Brain microvascular endothelial cell (primary cell): ENCODE measurements at regions not wholly inside any gene's neighbourhood (a gene's known extent, or its start where the extent isn't known, plus 50 kb on each side); places are given as distances from the start of the nearest gene placed in this dataset.

ENCODE experiments used
- DNase-seq: peaks from one replicate; pipeline ENCODE4 v3.0.0-alpha.2; 2020
- H3K27ac ChIP-seq: fragments of 250-450 bp; sonication (Bioruptor Pico); 2 replicates; pipeline ENCODE4 v1.5.1; 2020; ENCODE audit warnings: mild to moderate bottlenecking, moderate library complexity
- H3K27me3 ChIP-seq: fragments of 250-450 bp; sonication (Bioruptor Pico); replicated peaks from 2 replicates; pipeline ENCODE4 v1.5.1; 2020; ENCODE audit warnings: mild to moderate bottlenecking
- H3K36me3 ChIP-seq: fragments of 250-450 bp; sonication (Bioruptor Pico); replicated peaks from 2 replicates; pipeline ENCODE4 v1.5.1; 2020; ENCODE audit warnings: mild to moderate bottlenecking
- H3K4me3 ChIP-seq: 2 replicates; pipeline ENCODE4 v1.5.1; 2011; ENCODE audit warnings: low read depth, mild to moderate bottlenecking, control low read depth, low read length, moderate library complexity
- in situ Hi-C: cut with HindIII; loops from 2 replicates; pipeline ENCODE4 v1.10.0; 2017; ENCODE audit warnings: low sequenced_read_pairs, low pct_ligation_motif_present
- TF ChIP-seq, protein P1 (sequence below): IDR thresholded peaks from 2 replicates; pipeline ENCODE4 v1.5.1; 2011; ENCODE audit warnings: low read depth, mild to moderate bottlenecking, moderate library complexity, low read length, control low read depth, inconsistent platforms; ENCODE audit errors: missing control alignments

DNA sequence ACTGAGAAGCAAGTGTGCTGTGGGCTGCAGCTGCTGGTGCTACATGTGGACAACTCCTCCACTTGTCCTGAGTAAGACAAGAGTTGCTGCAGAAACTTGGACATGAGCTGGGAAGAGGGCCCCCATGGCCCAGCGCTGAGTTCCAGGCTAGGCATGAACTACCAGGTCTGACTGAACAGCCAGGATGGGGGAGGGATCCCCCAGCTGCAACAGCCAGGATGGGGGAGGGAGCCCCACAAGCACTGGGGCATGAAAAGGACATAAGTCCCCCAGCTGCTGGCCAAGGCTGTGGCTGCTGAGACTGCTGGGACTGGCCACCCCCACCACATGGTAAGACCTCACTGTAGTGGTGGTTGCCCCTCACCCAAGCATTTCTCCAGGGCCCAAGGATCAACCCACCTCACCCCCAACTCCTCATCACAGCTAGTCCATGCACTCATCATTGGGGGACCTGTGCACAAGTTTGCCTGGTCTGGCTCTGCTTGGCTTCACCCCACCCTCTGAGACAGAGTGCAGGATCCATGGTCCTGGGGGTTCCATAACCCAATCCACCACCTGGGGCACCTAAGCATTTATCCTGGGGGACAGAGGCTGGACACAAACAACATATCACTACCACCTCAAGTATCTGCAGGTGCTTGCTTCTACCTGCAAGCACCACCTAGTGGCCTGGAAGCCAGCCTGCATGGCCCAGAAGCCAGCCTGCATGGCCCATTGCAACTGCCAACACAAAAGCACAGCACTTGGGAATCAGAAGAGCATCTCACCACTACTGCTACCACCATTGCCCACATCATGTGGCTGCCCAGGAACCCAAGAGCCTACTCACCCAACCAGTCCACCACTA is 84.5 kb upstream of the STT3B start:
- TF ChIP-seq, protein P1, sequence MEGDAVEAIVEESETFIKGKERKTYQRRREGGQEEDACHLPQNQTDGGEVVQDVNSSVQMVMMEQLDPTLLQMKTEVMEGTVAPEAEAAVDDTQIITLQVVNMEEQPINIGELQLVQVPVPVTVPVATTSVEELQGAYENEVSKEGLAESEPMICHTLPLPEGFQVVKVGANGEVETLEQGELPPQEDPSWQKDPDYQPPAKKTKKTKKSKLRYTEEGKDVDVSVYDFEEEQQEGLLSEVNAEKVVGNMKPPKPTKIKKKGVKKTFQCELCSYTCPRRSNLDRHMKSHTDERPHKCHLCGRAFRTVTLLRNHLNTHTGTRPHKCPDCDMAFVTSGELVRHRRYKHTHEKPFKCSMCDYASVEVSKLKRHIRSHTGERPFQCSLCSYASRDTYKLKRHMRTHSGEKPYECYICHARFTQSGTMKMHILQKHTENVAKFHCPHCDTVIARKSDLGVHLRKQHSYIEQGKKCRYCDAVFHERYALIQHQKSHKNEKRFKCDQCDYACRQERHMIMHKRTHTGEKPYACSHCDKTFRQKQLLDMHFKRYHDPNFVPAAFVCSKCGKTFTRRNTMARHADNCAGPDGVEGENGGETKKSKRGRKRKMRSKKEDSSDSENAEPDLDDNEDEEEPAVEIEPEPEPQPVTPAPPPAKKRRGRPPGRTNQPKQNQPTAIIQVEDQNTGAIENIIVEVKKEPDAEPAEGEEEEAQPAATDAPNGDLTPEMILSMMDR: peak; percentile 78
- in situ Hi-C loops: no loop called here
- no peak overlapping the region for H3K27ac ChIP-seq
- DNase-seq: no peak
- no peaks in the 10 kb centered on the region for H3K27me3 ChIP-seq
- no peaks in the 10 kb centered on the region for H3K36me3 ChIP-seq
- no peak overlapping the region for H3K4me3 ChIP-seq

DNA sequence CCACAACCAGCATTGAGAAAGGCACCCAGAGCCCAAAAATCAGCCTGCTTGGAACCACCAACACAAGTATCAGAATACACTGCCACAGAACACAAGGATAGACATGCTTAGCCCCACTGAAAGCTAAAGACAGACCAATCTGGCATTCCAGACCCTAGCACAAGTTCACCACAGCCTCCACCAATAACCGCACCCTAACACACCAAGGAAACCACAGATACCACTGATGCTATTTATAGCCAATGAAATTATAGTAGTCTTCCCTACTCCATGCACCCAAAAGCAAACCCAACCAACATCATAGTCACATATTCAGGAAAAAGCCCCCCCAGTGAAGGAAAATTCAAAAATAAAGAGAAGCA is 83.9 kb upstream of the STT3B start:
- DNase-seq: no peak
- TF ChIP-seq, protein P1: no peak
- no peak overlapping the region for H3K27ac ChIP-seq
- no peaks in the 10 kb centered on the region for H3K36me3 ChIP-seq
- in situ Hi-C loops: no loop called here
- H3K27me3 ChIP-seq: no peaks in the 10 kb centered on the region
- no peak overlapping the region for H3K4me3 ChIP-seq

GRCh38 chr3:31449318-31449717 is 83.4 kb upstream of the STT3B start:
- in situ Hi-C loops: no loop called here
- no peak for DNase-seq
- Histone ChIP-seq H3K36me3 (no peaks in the 10 kb centered on the region), H3K27me3 (no peaks in the 10 kb centered on the region), H3K27ac (no peak overlapping the region), H3K4me3 (no peak overlapping the region)
- TF ChIP-seq, protein P1: no peak

DNA sequence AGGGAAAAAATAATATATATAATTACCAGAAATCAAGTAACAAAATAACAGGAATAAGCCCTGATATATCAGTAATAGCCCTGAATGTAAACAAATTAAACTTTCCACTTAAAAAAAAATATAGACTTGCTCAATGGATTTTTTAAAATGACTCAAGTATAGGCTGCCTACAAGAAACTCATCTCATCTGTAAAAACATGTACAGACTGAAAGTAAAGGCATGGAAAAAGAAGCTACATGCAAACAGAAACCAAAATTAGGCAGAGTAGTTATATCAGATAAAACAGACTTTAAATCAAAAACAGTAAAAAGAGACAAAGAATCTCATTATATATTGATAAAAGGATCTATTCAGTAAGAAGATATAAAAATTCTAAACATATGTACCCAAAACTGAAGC is 82.4 kb upstream of the STT3B start:
- H3K4me3 ChIP-seq: no peak overlapping the region
- H3K27ac ChIP-seq: no peak overlapping the region
- DNase-seq: no peak
- peaks cover 4% of the 10 kb centered on the region for H3K27me3 ChIP-seq
- TF ChIP-seq, protein P1: no peak
- in situ Hi-C loops: no loop called here
- no peaks in the 10 kb centered on the region for H3K36me3 ChIP-seq

DNA sequence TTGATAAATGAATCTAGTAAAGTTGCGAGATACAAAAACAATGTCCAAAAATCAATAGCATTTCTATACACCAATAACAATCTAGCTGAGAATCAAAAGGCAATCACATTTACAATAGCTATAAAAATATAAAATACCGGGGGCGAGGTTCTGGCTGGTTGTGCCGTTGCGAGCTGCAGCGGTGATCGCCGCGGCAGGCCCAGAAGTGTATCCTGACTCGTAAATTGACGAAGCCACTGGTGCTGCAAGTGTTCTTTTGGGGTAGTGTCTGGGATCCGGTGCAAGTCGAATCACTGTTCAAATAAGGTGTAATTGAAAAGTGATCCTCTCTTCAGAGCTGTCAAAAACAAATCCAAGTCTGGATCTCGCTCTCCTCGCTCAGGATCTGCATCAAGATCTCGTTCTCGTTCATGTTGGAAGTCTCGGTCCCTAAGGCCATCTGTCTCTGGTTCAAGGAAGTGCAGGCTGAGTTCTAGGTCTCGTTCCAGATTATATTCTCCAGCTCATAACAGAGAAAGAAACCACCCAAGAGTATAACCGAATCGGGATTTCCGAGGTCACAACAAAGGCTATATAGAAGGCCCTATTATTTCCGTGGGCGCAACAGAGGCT is 80.1 kb upstream of the STT3B start:
- no peaks in the 10 kb centered on the region for H3K36me3 ChIP-seq
- H3K27me3 ChIP-seq: peaks cover 11% of the 10 kb centered on the region
- H3K4me3 ChIP-seq: no peak overlapping the region
- in situ Hi-C loops: no loop called here
- H3K27ac ChIP-seq: no peak overlapping the region
- TF ChIP-seq, protein P1: no peak
- DNase-seq: no peak
